NCI-H187 (cell line): ENCODE measurements at regions not wholly inside any gene's neighbourhood (a gene's known extent, or its start where the extent isn't known, plus 50 kb on each side); places are given as distances from the start of the nearest gene placed in this dataset.
"Not testable (repeated sequence)": the region's sequence is repeated elsewhere in the genome, so short reads cannot be mapped to it uniquely, and the experiment has no call there.

Experiments used
- DNase-seq, 2 experiments: peaks; one replicate each; lab custom pipeline; 2025; lab: John Stamatoyannopoulos, UW

DNA sequence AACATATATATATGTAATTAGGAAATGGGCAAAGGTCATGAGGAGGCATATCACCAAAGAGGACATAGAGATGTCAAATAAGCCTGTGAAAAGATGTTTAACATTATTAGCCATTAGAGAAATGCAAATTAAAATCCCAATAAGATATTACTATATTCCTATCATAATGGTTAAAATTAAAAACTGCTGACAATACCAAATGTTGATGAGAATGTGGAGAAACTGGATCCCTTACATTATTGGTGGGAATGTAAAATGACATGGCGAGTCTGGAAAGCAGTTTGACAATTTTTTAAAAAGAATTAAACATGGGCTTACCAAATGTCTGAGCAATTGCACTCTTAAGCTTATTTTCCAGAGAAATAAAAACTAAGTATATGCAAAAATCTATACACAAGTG is 1821.6 kb upstream of the C9orf72 start:
- DNase-seq: no peak

DNA sequence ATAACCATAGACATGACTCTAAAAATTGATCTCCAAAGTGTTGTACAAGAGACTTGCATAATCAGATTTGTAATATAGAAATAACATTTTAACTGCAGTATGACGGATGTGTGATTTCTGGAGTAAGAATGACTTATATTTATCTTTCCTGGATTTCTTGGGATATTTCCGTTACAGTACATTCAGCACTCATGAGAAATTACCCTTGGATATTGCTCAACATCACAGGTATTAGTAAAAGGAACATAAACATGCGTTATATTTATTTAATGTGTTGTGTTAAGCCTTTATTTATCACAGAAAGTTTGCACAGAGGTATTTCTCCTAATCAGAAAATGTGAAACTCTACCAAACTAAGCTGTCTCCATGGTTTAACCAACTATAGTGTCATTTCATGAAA is 1823.9 kb upstream of the C9orf72 start:
- no peak for DNase-seq

DNA sequence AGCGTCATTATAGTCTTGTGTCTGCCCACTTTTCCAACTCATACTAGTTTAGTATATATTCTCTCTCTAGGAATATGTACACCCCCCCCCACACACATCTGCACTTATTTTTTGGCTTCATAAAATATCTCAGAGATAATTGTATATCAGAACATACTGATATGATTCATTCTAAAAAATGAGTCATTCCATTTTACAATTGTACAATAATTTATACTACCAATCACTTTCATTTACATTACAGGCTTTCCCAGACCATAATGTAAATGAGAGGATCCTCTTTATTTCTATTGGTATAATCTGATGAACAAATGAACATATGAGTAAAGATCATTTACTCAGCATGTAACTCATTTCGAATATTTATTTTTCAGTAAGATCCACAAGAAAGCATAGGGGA is 1842.9 kb upstream of the C9orf72 start:
- DNase-seq: no peak

DNA sequence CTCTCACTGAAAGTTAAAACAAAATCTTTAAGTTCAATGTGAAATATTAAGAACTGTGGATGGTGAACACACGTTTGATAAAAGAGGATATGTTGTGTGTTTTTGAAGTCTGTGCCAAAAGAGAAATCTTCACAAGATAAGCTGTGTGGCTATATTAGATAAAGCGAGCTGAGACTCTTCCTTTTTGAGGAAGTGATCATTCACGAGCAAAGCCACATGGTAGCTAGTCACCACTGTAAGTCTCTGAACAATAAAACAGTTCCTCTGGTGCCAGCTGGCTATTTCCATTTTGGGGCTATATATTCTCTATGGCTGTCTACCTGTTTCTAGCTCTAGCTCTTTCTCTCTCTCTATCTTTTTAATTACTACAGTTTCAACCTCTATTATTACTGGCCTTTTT is 1849.2 kb upstream of the C9orf72 start:
- DNase-seq: no peak

DNA sequence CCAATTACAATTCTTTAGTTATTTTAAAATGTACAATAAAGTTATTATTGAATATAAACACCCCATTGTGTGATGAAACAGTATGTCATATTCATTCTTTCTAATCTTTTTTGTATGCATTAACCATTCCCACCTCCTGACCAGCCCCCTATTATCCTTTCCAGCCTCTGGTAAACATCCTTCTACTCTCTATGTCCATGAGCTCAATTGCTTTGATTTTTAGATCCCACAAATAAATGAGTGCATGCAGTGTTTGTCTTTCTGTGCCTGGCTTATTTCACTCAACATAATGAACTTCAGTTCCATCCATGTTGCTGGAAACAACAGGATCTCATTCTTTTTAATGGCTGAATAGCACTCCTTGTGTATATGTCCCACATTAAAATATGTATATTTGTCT is 1858.9 kb upstream of the C9orf72 start:
- no peak for DNase-seq

DNA sequence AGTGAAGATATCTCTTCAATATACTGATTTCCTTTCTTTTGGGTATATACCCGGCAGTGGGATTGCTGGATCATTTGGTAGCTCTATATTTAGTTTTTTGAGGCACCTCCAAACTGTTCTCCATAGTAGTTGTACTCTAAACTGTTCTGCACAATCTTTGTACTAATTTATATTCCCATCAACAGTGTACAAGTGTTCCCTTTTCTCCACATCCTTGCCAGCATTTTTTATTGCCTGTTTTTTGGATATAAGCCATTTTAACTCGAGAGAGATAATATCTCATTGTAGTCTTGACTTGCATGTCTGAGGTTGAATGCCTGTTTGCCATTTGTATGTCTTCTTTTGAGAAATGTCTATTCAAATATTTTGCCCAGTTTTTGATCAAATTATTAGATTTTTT is 1859.4 kb upstream of the C9orf72 start:
- not testable (repeated sequence) for DNase-seq

DNA sequence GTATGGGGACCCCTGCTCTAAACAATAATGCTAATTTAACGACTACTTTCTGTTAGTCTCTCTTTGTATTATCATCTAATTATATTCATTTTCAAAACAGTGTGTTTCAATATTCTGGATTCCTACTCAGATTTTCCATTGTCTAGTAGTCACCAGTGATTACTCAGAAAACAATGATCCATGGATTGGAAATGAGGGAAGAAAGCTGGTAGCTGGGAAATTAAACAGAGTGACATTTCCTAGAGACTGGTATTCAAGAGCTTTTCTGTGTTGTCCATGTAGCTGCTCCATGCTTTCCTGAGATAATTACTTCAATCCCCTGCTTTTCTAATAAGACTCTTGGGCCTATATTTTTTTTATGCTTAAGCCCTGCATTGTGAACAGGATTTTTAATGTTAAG is 1862.1 kb upstream of the C9orf72 start:
- no peak for DNase-seq

DNA sequence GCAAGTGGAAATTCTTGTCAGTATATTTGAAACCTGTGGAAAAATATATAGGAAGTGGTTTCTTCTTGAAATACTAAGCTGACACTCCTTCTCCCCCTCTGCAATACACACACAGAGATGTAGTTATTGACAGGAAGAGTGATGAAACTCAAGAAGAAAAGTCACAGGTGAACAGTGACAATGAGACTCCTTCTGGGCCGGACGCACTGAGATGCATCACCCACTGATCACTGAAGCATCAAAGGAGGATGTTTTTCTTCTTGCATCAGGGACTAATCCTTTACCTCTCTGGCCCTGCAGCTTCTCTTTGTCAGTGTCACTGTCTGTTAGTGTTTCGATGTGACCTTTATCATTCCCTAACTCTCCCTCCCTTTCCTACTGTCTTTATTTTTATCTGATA is 1864.2 kb upstream of the C9orf72 start:
- DNase-seq: no peak

DNA sequence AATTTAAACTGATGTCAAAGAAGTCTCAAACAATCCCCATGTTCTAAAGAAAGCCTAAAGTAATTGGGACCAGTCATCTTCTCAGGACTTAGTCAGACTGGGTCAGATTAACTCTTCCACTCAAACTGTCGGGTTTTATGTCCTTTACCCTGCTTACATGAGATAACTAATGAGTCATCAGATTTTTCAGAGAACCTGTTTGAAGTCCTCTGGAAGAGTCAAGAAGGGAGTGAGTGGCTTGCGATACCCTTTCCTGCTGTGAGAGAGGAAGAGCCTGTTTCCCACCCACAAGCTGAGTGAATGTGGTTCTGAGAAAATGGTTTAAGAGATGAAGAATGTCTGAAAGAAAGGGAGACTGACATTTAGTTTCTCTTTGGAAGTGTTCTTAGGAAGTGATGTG is 1866.7 kb upstream of the C9orf72 start:
- DNase-seq: no peak

DNA sequence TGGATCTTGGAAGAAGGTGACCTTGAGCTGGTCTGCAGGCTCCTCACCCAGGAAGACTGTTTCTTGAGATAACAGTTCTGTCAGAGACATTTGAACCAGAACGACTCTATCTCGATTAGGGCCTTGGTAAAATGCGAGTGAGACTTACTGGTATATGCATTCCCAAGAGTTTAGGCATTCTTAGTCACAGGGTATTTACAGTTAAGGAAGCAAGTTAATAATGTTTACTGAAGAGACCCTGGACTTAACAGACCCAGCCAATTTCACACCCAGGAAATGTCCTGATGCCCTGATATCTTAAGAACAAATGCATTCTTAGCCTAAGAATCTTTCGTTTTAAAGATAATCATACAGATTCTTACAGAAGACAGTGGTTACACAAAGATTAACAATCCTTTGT is 1867.2 kb upstream of the C9orf72 start:
- DNase-seq: no peak

DNA sequence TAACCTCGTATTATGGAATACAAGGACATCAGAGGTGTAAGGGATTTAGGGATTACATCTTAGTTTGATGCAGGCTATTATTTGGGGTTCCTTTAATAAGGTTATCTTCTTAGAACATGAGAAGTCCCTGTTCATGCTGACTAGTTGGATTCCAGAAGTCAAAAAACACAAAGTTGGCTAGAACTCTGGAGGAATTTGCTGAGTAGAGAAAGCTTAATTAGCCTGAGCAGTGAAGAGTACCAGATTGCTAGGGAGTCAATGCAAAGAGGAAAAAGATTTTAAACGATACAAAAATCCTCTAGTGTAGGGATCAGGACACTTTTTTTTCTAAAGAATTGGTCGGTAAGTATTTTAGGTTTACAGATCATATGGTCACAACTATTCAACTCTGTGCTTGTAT is 1872.5 kb upstream of the C9orf72 start:
- DNase-seq: no peak

DNA sequence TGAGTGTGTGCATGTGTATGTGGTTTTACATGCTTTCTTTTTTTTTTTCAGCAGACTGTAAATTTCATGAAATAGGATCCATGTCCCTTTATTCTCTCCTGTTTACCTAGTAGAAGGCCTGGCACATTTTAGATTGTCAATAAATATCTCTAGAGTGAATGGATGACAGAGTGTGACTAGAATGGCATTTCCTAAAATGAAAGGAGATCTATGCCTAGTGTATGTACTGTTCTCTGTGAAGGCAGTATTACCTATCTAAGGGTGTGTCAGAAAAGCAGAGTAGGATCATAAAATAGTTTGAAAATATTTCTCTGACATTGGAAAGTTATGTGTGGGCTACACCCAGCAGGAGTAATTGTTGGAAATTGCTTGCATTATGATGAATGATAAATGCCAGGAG is 1876.0 kb upstream of the C9orf72 start:
- no peak for DNase-seq

DNA sequence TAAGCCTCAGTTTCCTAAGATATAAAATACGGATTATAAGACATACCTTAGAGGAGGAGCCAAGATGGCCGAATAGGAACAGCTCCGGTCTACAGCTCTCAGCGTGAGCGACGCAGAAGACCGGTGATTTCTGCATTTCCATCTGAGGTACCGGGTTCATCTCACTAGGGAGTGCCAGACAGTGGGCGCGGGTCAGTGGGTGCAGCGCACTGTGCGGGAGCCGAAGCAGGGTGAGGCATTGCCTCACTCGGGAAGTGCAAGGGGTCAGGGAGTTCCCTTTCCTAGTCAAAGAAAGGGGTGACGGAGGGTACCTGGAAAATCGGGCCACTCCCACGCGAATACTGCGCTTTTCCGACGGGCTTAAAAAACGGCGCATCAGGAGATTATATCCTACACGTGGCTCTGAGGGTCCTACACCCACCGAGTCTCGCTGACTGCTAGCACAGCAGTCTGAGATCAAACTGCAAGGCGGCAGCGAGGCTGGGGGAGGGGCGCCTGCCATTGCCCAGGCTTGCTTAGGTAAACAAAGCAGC is 1877.1 kb upstream of the C9orf72 start:
- DNase-seq: peak in 1 of 2 experiments; percentile 31

DNA sequence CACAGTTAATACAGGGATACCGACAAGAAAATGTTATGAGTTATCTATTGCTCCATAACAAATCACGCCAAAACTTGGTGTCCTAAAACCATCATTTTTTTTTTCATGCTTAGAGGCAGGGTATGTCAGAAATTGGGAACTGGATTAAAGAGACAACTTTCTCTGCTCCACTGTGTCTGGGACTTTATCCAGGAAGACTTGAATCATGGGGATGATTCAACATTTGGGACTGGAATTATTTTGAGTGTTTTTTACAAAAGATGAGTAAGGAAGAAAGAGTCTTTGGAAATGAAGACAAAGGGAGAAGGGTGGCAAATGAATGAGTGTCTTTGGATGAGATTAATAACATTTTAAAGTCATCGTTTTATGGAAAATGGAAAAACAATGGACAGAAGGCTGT is 1883.7 kb upstream of the C9orf72 start:
- DNase-seq: no peak

DNA sequence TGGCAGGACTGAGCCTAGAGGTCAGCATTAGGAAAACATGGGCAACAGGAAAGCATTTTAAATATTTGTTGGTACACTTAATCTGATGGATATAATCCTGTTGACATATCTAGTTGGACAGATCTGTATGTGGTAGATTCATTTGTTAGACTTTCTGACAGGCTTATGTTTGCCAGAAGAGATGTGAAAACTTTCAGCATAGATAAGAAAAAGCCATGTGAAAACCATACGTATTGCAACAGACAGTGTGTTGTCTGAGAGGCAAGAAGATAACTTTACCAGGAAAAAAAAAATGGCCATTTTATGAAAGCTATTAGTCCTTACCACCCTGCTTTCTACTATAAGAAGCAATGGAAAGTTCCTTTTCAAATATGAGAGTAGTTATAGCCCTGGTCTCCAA is 1902.2 kb upstream of the C9orf72 start:
- no peak for DNase-seq

DNA sequence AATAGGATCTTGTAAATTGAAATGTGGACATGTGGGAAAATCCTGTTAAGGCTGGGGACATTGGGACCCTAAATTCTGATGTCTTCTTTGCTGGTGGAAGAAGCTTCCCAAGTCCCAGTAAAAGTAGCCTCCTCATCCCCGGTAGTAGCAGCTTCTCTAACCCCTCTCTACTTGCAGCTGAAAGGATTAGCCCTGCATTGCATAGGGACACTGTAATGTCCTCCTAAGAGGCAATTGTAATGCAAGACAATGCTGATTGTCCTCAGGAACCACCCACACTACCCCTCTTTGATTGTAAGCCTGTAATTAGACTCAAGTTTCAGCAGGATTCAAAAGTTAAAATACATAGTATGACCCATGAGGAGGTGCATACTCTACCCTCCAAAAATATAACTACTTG is 1938.4 kb upstream of the C9orf72 start:
- DNase-seq: no peak

DNA sequence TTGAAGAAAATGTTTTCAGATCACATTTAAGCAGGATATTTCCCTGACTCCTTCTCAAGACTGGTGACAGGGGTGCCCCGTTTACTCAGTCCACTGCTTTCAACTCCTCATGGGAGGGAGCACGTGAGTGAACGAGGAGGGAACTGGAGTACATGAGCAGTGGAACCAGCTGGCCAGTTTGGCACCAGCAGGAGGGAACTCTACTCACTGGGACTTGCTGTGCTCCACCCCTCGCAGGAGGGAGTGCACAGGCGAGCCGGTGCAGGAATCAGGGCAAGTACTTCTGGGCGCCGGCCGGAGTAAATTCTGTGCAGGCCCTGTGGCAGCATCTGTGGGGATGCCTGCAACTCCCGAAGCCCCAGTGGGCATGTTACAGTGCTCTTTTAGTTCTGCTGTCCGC is 1941.1 kb upstream of the C9orf72 start:
- DNase-seq: no peak

DNA sequence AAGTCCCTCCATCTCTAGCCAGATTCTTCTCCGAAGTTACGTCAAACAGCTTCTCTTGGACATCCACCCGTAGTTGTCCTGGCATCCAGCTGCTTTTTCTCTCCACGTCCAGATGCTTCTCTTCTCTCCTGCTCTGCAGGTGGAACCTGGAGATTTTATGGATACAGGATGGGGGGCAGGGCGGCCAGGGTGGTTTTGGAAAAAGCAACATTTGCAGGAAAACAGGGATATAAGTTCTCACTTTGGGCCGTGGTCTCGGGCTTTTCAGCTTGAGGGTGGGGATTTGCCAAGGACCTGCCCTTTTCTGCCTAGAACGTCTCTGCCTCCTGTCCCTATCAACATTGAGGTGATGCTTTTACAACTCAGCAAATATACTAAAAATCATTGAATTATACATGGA is 1941.6 kb upstream of the C9orf72 start:
- no peak for DNase-seq

DNA sequence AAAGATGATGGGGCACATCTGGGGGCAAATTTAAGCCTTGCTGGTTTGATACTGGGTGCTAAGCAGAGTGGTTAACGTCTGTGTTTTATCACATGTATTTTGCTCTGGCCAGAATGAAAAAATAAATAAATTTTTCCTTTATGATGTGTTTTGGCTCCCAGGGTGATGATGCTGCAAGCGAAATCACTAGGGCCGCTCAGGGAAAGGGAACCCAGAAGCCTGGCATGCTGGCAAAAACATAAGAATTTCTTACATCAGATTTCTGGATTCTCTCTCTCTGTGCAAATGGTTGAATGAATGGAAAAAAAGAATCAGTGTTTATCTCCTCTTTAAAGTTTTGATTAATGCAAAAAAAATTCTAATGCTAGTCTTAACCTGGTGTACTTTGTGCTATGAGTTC is 1975.2 kb upstream of the C9orf72 start:
- no peak for DNase-seq

DNA sequence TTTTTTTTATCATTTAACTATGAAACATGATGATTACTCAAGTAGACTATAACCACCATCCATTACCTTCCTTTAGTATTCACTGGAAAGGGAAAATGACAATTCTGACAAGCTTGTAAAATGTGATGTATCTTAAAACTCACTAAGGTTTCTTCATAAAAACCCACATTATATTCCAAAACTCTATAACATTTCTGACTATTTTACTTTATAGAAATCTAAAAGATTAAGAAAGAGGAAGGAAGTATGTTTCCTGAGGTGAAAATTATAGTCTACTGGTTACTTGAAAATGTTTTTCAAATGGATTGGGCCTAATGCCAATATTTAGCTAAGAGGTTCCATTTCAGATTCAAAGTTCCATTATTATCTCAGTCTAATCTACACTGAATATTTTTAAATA is 1982.2 kb upstream of the C9orf72 start:
- DNase-seq: no peak

DNA sequence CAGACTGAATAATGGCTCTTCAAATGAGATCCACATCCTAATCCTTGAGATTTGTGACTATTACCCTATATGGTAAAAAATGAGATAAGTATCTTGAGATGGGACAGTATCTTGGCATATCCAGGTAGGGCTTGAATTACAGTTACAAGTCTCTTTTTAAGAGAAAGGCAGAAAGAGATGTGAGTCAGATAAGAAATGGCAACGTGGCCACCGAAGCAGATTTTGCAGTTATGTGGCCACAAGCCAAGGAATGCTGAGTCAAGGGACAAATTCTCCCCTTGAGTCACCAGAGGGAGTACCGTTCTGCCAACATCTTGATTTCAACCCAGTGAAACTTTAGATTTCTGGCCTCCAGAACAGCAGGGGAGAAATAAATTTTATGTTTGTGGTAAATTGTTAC is 1983.0 kb upstream of the C9orf72 start:
- DNase-seq: no peak

DNA sequence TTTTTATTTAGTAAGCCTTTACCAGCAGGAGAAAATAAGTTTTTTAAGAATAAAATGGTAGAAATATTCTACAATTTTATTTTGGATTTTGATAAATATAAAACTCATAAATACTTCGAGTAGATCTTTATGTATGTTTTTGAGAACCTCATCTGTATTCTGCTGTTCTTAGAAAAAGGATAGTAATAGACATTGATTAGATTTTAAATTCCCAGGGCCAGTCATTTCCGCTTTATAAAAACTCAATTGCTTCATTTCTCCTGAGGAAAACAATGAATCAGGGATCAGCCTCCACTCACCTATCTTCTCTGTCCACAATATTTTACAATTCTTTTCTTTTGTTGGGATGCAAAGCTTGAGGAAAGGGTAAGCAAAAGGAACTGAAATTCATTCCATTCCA is 1983.5 kb upstream of the C9orf72 start:
- no peak for DNase-seq

DNA sequence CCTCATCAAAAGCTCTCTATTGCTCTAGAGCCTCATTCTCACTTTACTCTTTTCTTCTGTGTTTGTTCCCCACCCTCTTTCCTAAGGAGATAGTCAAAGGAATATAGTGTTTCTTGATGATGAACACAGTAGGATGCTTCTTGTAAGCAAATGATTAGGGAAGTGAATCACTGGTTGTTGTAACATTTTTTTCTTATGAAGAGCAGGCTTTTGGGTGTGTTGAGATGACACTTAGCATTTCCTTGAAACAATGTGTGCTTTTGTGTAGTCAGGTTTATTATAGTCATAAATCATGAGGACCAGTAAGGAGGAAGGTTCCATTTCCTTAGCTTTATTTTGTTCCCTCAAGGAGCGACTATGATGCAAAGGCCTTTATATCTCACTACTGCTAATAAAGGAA is 1991.3 kb upstream of the C9orf72 start:
- no peak for DNase-seq

DNA sequence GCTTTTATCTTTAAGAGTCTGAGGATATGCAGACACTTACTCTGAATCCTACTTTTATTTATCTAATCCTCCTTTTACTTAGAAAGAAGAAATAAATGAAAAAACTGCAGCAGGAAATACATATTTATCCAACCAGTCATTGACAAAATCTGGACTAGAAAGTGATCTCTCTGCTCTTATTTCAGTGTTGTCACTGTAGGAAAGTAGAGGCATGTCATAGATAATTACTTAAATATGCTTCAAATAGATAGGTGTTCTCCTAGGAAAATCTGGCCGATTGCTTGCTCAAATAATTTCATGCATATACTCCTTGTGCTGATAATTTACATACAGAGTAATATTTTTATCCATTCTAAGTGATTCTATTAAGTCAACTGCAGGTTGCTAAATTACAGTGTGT is 2001.9 kb upstream of the C9orf72 start:
- no peak for DNase-seq

DNA sequence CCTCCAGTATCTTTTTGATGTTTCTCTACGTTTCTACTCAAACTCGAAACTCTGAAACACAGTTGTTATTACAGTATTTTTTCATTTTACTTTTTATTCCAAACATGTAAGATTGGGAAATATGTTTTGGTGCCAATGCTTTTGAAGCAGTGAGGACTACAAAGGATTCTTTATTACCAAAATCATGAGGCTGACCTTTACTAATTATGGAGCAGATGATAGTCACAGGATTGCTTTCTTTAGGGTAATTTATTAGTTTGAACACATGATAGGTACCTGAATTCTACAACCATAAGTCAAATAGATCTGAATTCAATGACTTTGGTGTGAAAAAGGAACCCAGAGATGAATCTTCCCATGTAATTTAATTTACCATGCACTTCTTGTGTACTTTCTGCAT is 2015.1 kb upstream of the C9orf72 start:
- DNase-seq: no peak
